ENCODE measurements at regions not wholly inside any gene's neighbourhood (a gene's known extent, or its start where the extent isn't known, plus 50 kb on each side); places are given as distances from the start of the nearest gene placed in this dataset.

DNA sequence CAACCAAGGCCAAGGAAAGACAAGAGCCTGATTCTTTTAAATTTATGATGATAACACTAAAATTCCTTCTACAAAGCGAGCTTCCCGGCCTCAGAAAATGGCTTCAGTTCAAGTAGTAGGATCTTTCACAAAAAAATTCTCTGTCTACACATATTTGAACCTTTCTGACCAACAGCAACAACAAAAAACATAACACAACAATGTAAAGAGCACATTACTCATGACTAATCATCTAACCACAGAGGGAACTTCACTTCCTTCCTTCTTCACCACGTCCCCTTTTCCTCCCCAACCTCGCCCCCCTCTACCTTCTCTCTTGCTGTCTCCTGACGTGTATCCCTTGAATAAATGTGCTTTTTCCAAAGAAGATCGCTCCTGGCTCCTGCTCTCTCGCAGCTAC, 228.2 kb downstream of the MYLK4 start:
- no peak overlapping the region for H3K4me3 ChIP-seq (ENCODE audit: low read depth, low read length)
- no peak for DNase-seq (ENCODE audit: low read depth)
- in situ Hi-C loops (cut with HindIII; ENCODE audit: low sequenced_read_pairs) = no loop called here

DNA sequence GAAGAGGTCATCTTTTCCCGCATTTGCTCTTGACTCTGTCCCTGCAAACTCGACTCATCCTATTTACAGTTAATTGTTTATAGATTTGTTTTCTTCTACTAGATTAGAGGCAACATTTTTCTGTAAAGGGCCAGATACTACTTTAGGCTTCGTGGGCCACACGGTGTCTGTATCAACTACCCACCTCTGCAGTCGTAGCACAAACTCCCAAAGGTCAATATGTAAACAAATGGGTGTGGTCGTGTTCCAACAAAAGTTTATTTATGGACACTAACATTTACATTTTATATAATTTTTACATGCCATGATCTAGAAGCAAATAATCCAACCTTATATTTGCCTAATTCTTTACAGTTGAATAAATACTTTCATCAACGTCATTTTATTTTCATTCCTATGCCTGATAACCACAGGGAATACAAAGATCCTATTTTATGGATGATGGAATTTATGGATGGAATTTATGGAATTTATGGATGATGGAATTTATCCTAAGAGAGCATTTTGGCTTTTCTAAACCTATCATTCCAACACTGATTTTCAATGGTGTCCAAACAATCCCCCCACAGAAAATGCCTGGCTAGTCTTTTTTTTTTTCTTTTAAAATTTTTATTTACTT, 232.8 kb downstream of the MYLK4 start:
- no peak overlapping the region for H3K4me3 ChIP-seq (ENCODE audit: low read depth, low read length)
- TF ChIP-seq, protein P1, sequence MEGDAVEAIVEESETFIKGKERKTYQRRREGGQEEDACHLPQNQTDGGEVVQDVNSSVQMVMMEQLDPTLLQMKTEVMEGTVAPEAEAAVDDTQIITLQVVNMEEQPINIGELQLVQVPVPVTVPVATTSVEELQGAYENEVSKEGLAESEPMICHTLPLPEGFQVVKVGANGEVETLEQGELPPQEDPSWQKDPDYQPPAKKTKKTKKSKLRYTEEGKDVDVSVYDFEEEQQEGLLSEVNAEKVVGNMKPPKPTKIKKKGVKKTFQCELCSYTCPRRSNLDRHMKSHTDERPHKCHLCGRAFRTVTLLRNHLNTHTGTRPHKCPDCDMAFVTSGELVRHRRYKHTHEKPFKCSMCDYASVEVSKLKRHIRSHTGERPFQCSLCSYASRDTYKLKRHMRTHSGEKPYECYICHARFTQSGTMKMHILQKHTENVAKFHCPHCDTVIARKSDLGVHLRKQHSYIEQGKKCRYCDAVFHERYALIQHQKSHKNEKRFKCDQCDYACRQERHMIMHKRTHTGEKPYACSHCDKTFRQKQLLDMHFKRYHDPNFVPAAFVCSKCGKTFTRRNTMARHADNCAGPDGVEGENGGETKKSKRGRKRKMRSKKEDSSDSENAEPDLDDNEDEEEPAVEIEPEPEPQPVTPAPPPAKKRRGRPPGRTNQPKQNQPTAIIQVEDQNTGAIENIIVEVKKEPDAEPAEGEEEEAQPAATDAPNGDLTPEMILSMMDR (IDR thresholded peaks at IDR 0.05; ENCODE audit: low read depth, low read length, missing control alignments) = no peak
- in situ Hi-C loops (cut with HindIII; ENCODE audit: low sequenced_read_pairs) = no loop called here
- no peak for DNase-seq (ENCODE audit: low read depth)

More for the DNA sequence above, 228.2 kb downstream of the MYLK4 start:
- TF ChIP-seq, protein P1 (IDR thresholded peaks at IDR 0.05; ENCODE audit: low read depth, low read length, missing control alignments) = no peak

- TF ChIP-seq, protein P1 (IDR thresholded peaks at IDR 0.05; ENCODE audit: low read depth, low read length, missing control alignments) = no peak
- in situ Hi-C loops (cut with HindIII; ENCODE audit: low sequenced_read_pairs) = no loop called here
- DNase-seq (ENCODE audit: low read depth) = no peak
- H3K4me3 ChIP-seq (ENCODE audit: low read depth, low read length) = no peak overlapping the region
Observed at GRCh38 chr6:2517401-2517800, 233.3 kb downstream of the MYLK4 start.

- DNase-seq (ENCODE audit: low read depth) = no peak
- in situ Hi-C loops (cut with HindIII; ENCODE audit: low sequenced_read_pairs) = no loop called here
- TF ChIP-seq, protein P1 (IDR thresholded peaks at IDR 0.05; ENCODE audit: low read depth, low read length, missing control alignments) = no peak
- no peak overlapping the region for H3K4me3 ChIP-seq (ENCODE audit: low read depth, low read length)
Observed at GRCh38 chr6:2516059-2516458, 234.7 kb downstream of the MYLK4 start.

DNA sequence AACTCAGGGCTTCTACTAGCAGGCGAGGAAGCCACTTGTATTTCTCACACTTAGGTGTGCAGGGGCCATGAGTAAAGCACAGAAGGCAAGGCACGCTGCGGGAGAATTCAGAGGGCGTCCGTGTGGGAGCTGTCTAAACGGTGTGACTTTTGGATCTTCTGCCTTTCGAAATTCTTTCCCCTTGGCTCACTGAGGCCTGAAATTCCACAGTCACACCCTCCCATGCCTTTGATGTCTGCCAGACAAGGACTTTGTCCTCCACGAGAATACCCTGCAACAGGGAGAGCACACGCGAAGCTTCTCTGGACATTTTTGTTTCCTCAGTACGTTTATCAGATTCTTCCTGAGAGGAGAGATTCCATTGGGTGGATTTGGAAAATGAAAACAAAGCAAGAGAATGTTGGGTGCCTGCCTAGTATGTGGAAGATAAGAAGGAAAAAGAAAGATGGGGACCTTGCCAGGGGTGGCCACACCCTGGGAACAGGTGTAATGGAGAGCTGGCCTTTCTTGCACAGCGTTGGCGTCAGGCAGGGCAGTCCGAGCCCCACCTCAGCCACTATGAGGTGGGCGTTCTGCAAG, 235.7 kb downstream of the MYLK4 start:
- no peak overlapping the region for H3K4me3 ChIP-seq (ENCODE audit: low read depth, low read length)
- in situ Hi-C loops (cut with HindIII; ENCODE audit: low sequenced_read_pairs) = no loop called here
- TF ChIP-seq, protein P1 (IDR thresholded peaks at IDR 0.05; ENCODE audit: low read depth, low read length, missing control alignments) = no peak
- DNase-seq (ENCODE audit: low read depth) = no peak

DNA sequence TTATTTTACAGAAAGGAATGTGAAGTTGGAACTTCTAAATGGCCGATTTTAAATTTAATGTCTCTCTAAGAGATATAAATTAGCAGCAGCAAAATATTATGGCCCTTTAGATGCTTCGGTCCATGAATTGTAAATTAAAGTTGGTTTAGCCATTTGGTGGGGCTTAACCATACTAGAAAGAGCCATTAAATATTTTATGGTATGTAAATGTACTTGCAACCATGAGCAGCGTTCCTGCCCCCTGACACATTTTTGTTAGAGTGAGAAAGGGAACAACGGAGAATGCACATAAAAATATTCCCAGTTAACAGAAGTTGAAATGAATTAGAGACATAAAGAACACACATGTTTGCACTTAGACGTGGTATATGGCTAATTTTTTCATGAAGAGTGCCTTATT, 237.9 kb downstream of the MYLK4 start:
- in situ Hi-C loops (cut with HindIII; ENCODE audit: low sequenced_read_pairs) = no loop called here
- no peak for DNase-seq (ENCODE audit: low read depth)
- TF ChIP-seq, protein P1 (IDR thresholded peaks at IDR 0.05; ENCODE audit: low read depth, low read length, missing control alignments) = no peak
- H3K4me3 ChIP-seq (ENCODE audit: low read depth, low read length) = no peak overlapping the region

Data from astrocyte of the cerebellum (primary cell).